GM12878 (cell line): ENCODE measurements at regions not wholly inside any gene's neighbourhood (a gene's known extent, or its start where the extent isn't known, plus 50 kb on each side); places are given as distances from the start of the nearest gene placed in this dataset.

Experiments
- ATAC-seq: fragments of 200-7000 bp; cut with Tn5 transposase; 3 replicates; pipeline ENCODE4 v1.9.1; 2020; ENCODE audit warnings: mild to moderate bottlenecking, moderate library complexity
- BruUV-seq: library from RNA; stranded (reverse); fragments of 400-500 nt; replicated peaks from 2 replicates; lab custom pipeline; 2021; lab: Mats Ljungman, UMichigan
- CTCF ChIA-PET: fragments of 300-600 bp; sonication (Branson Sonifier 250); formaldehyde crosslinking; extraction: SDS; loops from one replicate; lab custom pipeline; 2021; ENCODE audit warnings: inconsistent platforms; lab: Yijun Ruan, JAX
- POLR2A ChIA-PET: fragments of 350-600 bp; formaldehyde crosslinking; extraction: SDS; loops from one replicate; lab custom pipeline; 2021; ENCODE audit warnings: inconsistent platforms; lab: Charles Lee
- RAD21 ChIA-PET: fragments of 300-600 bp; sonication (Branson Sonifier 250); formaldehyde crosslinking; loops from one replicate; lab custom pipeline; 2023; ENCODE audit warnings: antibody characterized with exemption; ENCODE audit not compliant: unreplicated experiment; lab: Charles Lee
- SMC1A ChIA-PET: fragments of 300-600 bp; sonication (Branson Sonifier 250); formaldehyde crosslinking; loops from one replicate; lab custom pipeline; 2023; ENCODE audit not compliant: unreplicated experiment, uncharacterized antibody; lab: Charles Lee
- DNase-seq: peaks from one replicate; pipeline ENCODE4 v3.0.0-alpha.2; 2011; ENCODE audit warnings: low read depth, low spot score
- FAIRE-seq: peaks from 3 replicates; lab custom pipeline; 2011; peaks lifted over from hg19 to GRCh38; lab: Jason Lieb, UNC
- H2AFZ ChIP-seq: 2 replicates; pipeline ENCODE4 v1.6.0; 2011; ENCODE audit warnings: low read depth, low read length, control low read depth; ENCODE audit not compliant: control insufficient read depth
- H3K27ac ChIP-seq: 2 replicates; pipeline ENCODE4 v1.5.1; 2011; ENCODE audit warnings: control low read depth; ENCODE audit not compliant: control insufficient read depth, insufficient read depth
- H3K27me3 ChIP-seq, 2 experiments: replicated peaks in 1 of 2; 2 replicates each; pipeline versions ENCODE4 v1.6.0 to v1.6.1; 2011; ENCODE audit warnings: low read length in 1 of 2; ENCODE audit not compliant: control insufficient read depth in 2 of 2, insufficient read depth in 2 of 2
- H3K36me3 ChIP-seq, 2 experiments: 2 replicates each; pipeline ENCODE4 v1.5.1; 2011; ENCODE audit warnings: low read length in 1 of 2; ENCODE audit not compliant: control insufficient read depth in 2 of 2, insufficient read depth in 2 of 2
- H3K4me1 ChIP-seq: 2 replicates; pipeline ENCODE4 v1.6.1; 2011; ENCODE audit warnings: mild to moderate bottlenecking, low read length, moderate library complexity, mixed read lengths; ENCODE audit not compliant: control insufficient read depth, insufficient read depth
- H3K4me2 ChIP-seq: 2 replicates; pipeline ENCODE4 v1.6.0; 2011; ENCODE audit warnings: control low read depth; ENCODE audit not compliant: control insufficient read depth, insufficient read depth
- H3K4me3 ChIP-seq: fragments of 200-600 bp; sonication (generic); 2 replicates; pipeline ENCODE4 v1.5.1; 2016
- H3K79me2 ChIP-seq: 2 replicates; pipeline ENCODE4 v1.6.0; 2011; ENCODE audit warnings: low read length; ENCODE audit not compliant: control insufficient read depth, insufficient read depth
- H3K9ac ChIP-seq: 2 replicates; pipeline ENCODE4 v1.8.0; 2011; ENCODE audit warnings: low read length, control low read depth, mixed read lengths; ENCODE audit not compliant: control insufficient read depth, insufficient read depth
- H3K9me3 ChIP-seq: replicated peaks from 3 replicates; pipeline ENCODE4 v1.5.1; 2011; ENCODE audit warnings: mild to moderate bottlenecking, low read length; ENCODE audit not compliant: control insufficient read depth, insufficient read depth
- H4K20me1 ChIP-seq: 2 replicates; pipeline ENCODE4 v1.6.0; 2011; ENCODE audit not compliant: control insufficient read depth, insufficient read depth
- BMI1 ChIP-seq: fragments of 450-650 bp; IDR thresholded peaks from 2 replicates; pipeline ENCODE4 v1.6.1; 2016; ENCODE audit warnings: mild to moderate bottlenecking, moderate library complexity, borderline replicate concordance
- CHD4 ChIP-seq: fragments of 200-600 bp; sonication (generic); IDR thresholded peaks from 2 replicates; pipeline ENCODE4 v1.6.1; 2016; ENCODE audit warnings: mild to moderate bottlenecking
- HDAC2 ChIP-seq: fragments of 200-600 bp; sonication (generic); IDR thresholded peaks from 2 replicates; pipeline ENCODE4 v1.6.1; 2017
- SP1 ChIP-seq: IDR thresholded peaks from one replicate; pipeline ENCODE4 v1.6.1; 2011; ENCODE audit warnings: low read depth, low read length
- SRF ChIP-seq, 2 experiments: IDR thresholded peaks; 2 replicates each; pipeline ENCODE4 v1.6.1; 2011; ENCODE audit warnings: low read depth in 2 of 2, low read length in 2 of 2, mild to moderate bottlenecking in 1 of 2, moderate library complexity in 1 of 2
- TBL1XR1 ChIP-seq: IDR thresholded peaks from 2 replicates; pipeline ENCODE4 v1.6.1; 2012; ENCODE audit warnings: low read depth, low read length, improper control_type of control experiment
- ZSCAN29 ChIP-seq: fragments of 450-650 bp; IDR thresholded peaks from 2 replicates; pipeline ENCODE4 v1.6.1; 2017; ENCODE audit warnings: mild to moderate bottlenecking, moderate library complexity
- WGBS: methylation state at CpG from one replicate; pipeline ENCODE4 v1.1.6; 2016; ENCODE audit warnings: low lambda C conversion rate; ENCODE audit not compliant: insufficient replicate concordance, insufficient coverage; ENCODE audit errors: missing lambda C conversion rate; 5-methylcytosine and 5-hydroxymethylcytosine counted together
- in situ Hi-C: fragments of 300-500 bp; cut with MboI; formaldehyde crosslinking; loops from 9 replicates; pipeline ENCODE4 v1.14.3; 2018; ENCODE audit warnings: mixed read lengths
- intact Hi-C: fragments of 100-400 bp; cut with micrococcal nuclease; formaldehyde crosslinking; loops from one replicate; pipeline ENCODE4 v1.14.2; 2022; ENCODE audit not compliant: unreplicated experiment
- TF ChIP-seq, protein P1 (sequence below): IDR thresholded peaks from 2 replicates; pipeline ENCODE4 v1.6.1; 2011; ENCODE audit warnings: borderline replicate concordance, low read depth, mild to moderate bottlenecking, moderate library complexity, mixed read lengths, low read length; ENCODE audit not compliant: insufficient read depth; ENCODE audit errors: extremely low read length
- TF ChIP-seq, protein P2 (sequence below): fragments of 150-350 bp; IDR thresholded peaks from 2 replicates; pipeline ENCODE4 v1.6.1; 2016; ENCODE audit warnings: low read depth, low read length
- TF ChIP-seq, protein P3 (sequence below): IDR thresholded peaks from 2 replicates; pipeline ENCODE4 v1.6.1; 2012; ENCODE audit warnings: low read depth, low read length, improper control_type of control experiment

DNA sequence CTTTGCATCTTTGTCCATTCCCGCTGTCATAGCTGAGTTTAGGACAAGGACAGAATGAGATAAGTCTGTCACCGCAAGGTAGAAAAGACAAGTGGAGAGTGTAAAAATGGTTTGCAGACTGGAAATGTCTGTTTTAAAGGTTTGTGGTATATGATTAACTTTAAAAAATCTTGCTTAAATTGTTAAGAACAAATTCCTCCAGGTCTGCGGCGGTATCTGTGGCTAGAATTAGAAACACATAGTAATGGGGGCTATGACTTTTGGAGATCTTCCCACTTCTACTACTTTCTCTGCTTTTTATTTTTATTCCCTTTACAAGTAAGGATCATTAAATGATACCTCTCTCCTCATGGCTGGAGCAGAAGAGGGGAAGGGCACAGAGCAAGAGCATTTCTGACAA is 92.2 kb downstream of the MID1IP1 start (continued):
- TF ChIP-seq, protein P1, sequence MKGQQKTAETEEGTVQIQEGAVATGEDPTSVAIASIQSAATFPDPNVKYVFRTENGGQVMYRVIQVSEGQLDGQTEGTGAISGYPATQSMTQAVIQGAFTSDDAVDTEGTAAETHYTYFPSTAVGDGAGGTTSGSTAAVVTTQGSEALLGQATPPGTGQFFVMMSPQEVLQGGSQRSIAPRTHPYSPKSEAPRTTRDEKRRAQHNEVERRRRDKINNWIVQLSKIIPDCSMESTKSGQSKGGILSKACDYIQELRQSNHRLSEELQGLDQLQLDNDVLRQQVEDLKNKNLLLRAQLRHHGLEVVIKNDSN, result no peak
- TF ChIP-seq ZSCAN29 (no peak), SP1 (no peak), CHD4 (no peak)

DNA sequence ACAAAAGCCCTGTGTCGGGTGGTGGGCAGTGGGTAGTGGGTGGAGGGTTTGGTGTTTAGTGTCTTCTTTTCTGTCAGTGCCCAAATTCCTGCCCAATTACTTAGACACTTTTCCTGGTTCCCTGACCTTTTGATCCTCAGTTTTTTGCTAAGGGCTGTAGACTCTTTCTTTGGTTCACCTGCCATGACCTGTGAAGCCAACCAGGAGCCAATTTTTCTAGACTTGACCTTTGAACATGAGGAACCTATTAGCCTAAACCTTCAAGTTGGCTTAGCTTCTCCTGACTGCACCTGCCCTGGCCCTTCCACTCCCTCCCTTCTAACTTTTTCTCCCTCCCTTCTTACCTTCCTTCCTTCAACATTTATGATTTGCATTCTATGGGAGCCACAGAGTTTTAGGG is 94.5 kb downstream of the MID1IP1 start:
- ChIA-PET SMC1A (interaction anchor here (0.8 to 2.1 kb wide), 6 partner anchors 10 to 27 kb away, joined by 3 to 10 read pairs (median 3); no protein-coding TSS in a partner anchor), RAD21 (interaction anchor here (1.3 kb wide), 1 partner anchor 15 kb away, joined by 4 read pairs; no protein-coding TSS in a partner anchor), POLR2A (no interaction called here), CTCF (interaction anchor here (0.6 to 1.4 kb wide), 2 partner anchors 15 to 268 kb away, joined by 3 read pairs; no protein-coding TSS in a partner anchor)
- ATAC-seq (no peak), DNase-seq (no peak), FAIRE-seq (no peak)
- TF ChIP-seq, protein P2, sequence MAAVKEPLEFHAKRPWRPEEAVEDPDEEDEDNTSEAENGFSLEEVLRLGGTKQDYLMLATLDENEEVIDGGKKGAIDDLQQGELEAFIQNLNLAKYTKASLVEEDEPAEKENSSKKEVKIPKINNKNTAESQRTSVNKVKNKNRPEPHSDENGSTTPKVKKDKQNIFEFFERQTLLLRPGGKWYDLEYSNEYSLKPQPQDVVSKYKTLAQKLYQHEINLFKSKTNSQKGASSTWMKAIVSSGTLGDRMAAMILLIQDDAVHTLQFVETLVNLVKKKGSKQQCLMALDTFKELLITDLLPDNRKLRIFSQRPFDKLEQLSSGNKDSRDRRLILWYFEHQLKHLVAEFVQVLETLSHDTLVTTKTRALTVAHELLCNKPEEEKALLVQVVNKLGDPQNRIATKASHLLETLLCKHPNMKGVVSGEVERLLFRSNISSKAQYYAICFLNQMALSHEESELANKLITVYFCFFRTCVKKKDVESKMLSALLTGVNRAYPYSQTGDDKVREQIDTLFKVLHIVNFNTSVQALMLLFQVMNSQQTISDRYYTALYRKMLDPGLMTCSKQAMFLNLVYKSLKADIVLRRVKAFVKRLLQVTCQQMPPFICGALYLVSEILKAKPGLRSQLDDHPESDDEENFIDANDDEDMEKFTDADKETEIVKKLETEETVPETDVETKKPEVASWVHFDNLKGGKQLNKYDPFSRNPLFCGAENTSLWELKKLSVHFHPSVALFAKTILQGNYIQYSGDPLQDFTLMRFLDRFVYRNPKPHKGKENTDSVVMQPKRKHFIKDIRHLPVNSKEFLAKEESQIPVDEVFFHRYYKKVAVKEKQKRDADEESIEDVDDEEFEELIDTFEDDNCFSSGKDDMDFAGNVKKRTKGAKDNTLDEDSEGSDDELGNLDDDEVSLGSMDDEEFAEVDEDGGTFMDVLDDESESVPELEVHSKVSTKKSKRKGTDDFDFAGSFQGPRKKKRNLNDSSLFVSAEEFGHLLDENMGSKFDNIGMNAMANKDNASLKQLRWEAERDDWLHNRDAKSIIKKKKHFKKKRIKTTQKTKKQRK, result no peak
- TF ChIP-seq TBL1XR1, result no peak
- TF ChIP-seq SRF (IDR thresholded peaks at IDR 0.05; ENCODE audit: low read depth in 2 of 2, low read length in 2 of 2), result no peak
- TF ChIP-seq, protein P3, sequence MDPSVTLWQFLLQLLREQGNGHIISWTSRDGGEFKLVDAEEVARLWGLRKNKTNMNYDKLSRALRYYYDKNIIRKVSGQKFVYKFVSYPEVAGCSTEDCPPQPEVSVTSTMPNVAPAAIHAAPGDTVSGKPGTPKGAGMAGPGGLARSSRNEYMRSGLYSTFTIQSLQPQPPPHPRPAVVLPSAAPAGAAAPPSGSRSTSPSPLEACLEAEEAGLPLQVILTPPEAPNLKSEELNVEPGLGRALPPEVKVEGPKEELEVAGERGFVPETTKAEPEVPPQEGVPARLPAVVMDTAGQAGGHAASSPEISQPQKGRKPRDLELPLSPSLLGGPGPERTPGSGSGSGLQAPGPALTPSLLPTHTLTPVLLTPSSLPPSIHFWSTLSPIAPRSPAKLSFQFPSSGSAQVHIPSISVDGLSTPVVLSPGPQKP, result no peak
- no peak for TF ChIP-seq HDAC2
- TF ChIP-seq BMI1, result no peak
- 0% methylated on average over 1 of the region's 1 CpG for WGBS
- H3K79me2 ChIP-seq, result no peaks in the 10 kb centered on the region
- intact Hi-C loops, result no loop called here
- no TSS peak for BruUV-seq
- no peak overlapping the region for H3K4me2 ChIP-seq
- no peak overlapping the region for H3K4me3 ChIP-seq
- in situ Hi-C loops, result no loop called here
- no peaks in the 10 kb centered on the region for H4K20me1 ChIP-seq
- H3K9me3 ChIP-seq, result no peaks in the 10 kb centered on the region
- no peaks in the 10 kb centered on the region for H3K36me3 ChIP-seq
- peaks cover 16% of the 10 kb centered on the region for H3K4me1 ChIP-seq
- no peak overlapping the region for H3K9ac ChIP-seq
- H2AFZ ChIP-seq, result no peak overlapping the region
- H3K27me3 ChIP-seq, result no peaks in the 10 kb centered on the region
- no peak overlapping the region for H3K27ac ChIP-seq
